Esophagus (tissue), 2 donors: ENCODE measurements at regions not wholly inside any gene's neighbourhood (a gene's known extent, or its start where the extent isn't known, plus 50 kb on each side); places are given as distances from the start of the nearest gene placed in this dataset.

Source experiments
- H3K27ac ChIP-seq, 2 donors: one replicate each; pipeline ENCODE4 v1.5.1; 2013; ENCODE audit warnings: low read depth in 2 of 2, mild to moderate bottlenecking in 2 of 2, inconsistent platforms in 1 of 2, low read length in 1 of 2, moderate library complexity in 1 of 2
- H3K27me3 ChIP-seq, 2 donors: one replicate each; pipeline ENCODE4 v1.6.1; 2013; ENCODE audit warnings: low read length in 2 of 2, control low read depth in 1 of 2, mild to moderate bottlenecking in 1 of 2; ENCODE audit not compliant: insufficient read depth in 2 of 2, control insufficient read depth in 1 of 2
- H3K36me3 ChIP-seq, 2 donors: one replicate each; pipeline ENCODE4 v1.6.1; 2013; ENCODE audit warnings: low read length in 1 of 2; ENCODE audit not compliant: control insufficient read depth in 2 of 2, insufficient read depth in 2 of 2
- H3K4me1 ChIP-seq, 2 donors: one replicate each; pipeline ENCODE4 v1.6.1; 2013; ENCODE audit warnings: low read length in 1 of 2; ENCODE audit not compliant: control insufficient read depth in 2 of 2, insufficient read depth in 2 of 2
- H3K4me3 ChIP-seq, 2 donors: one replicate each; pipeline ENCODE4 v1.5.1; 2013; ENCODE audit warnings: low read length in 2 of 2, mild to moderate bottlenecking in 2 of 2, low read depth in 1 of 2, moderate library complexity in 1 of 2
- H3K9me3 ChIP-seq, 2 donors: one replicate each; pipeline ENCODE4 v1.6.1; 2013; ENCODE audit warnings: mild to moderate bottlenecking in 2 of 2, low read depth in 1 of 2, low read length in 1 of 2, moderate library complexity in 1 of 2; ENCODE audit not compliant: control insufficient read depth in 2 of 2, insufficient read depth in 1 of 2
- WGBS, 2 donors: extraction: QIAGEN DNeasy Blood & Tissue Kit; methylation state at CpG; one replicate each; pipeline ENCODE4 v1.1.7; 2013; 5-methylcytosine and 5-hydroxymethylcytosine counted together
- donor health status: healthy with polysubstance abuse.
- donor health status: Bipolar disorder and iron deficiency.

DNA sequence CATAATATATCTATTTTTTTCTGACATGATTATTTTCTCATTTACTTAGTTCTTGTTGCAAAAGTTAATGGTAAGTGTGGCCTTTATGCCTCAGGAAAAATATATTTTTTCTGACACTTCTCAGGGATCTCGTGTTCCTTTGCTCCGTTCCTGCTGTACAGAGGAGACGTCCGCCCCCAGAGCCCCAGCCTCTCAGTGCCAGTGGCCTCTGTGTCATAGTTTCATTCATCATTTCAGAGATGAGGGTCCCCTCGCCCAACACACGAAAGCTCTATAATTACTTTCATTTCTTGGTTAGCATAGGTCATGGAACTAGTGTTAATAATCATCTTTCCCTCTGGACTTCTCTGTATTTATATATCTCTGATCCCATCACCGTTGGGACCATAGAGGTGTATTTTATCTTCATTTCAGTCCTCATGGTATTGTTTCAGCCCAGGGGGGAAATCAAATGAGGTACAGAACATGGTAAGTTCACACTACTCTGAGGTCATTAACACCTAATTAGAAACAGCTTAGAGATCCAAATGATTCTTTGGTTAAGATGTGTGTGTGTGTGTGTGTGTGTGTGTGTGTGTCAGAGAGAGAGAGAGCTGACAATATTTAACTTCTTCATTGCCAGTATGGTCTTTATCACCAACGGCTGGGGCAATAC, 631.1 kb upstream of the TENM3 start:
- 52 to 57% methylated on average over 8 of the region's 8 CpGs for WGBS, 2 donors
- Histone ChIP-seq H3K36me3 (no peaks in the 10 kb centered on the region), H3K4me3 (no peak overlapping the region), H3K9me3 (no peaks in the 10 kb centered on the region), H3K4me1 (no peaks in the 10 kb centered on the region), H3K27me3 (no peaks in the 10 kb centered on the region), H3K27ac (no peak overlapping the region)

DNA sequence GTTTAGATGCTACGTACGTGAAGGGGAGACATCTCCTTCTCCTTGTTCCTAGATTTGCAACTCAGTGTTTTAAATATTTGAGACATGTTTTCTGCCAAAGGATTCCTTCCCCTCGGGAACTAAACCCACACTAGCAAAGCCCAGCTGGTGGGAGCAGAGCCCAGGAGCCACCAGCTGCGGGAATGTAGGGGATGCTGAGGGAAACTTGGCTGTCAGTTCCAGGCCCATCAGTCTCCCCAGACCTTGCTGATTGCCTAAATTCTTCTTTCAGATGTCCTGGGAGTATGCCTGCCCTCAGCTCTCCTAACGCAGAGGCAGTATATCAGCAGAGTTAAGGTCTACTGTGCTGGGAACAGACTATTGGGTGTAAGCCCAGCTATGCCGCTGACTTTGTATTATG, 630.0 kb upstream of the TENM3 start:
- WGBS, 2 donors: 75 to 76% methylated on average over 6 of the region's 6 CpGs

GRCh38 chr4:181618038-181618618, 625.1 kb upstream of the TENM3 start:
- WGBS, 2 donors: 84 to 86% methylated on average over 6 of the region's 6 CpGs
- Histone ChIP-seq H3K27me3 (no peaks in the 10 kb centered on the region), H3K4me1 (no peaks in the 10 kb centered on the region), H3K27ac (no peak overlapping the region), H3K9me3 (no peaks in the 10 kb centered on the region), H3K4me3 (no peak overlapping the region), H3K36me3 (no peaks in the 10 kb centered on the region)

More for the DNA sequence above, 630.0 kb upstream of the TENM3 start:
- Histone ChIP-seq H3K36me3 (no peaks in the 10 kb centered on the region), H3K27ac (no peak overlapping the region), H3K27me3 (no peaks in the 10 kb centered on the region), H3K4me1 (no peaks in the 10 kb centered on the region), H3K4me3 (no peak overlapping the region), H3K9me3 (no peaks in the 10 kb centered on the region)

DNA sequence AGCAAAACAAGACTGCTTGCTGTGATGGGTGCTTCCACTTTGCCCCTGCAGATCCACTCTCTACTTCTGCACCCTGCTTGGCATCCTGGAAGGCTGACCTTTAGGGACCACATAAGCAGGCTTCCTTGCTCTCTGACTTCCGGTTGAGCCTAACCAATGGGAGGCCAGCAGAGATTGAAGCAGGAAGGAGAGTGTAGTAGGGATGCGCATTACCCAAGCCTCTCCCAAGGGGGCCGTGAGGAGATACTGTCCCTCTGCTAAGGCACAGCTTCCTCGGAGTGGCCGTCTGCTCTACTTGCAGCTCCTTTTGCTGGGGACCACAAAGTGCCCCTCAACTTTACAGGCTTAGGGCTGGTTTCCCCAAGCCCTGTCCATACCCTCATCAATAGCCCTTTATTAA, 624.3 kb upstream of the TENM3 start:
- 80 to 87% methylated on average over 5 of the region's 5 CpGs for WGBS, 2 donors
- H3K9me3 ChIP-seq: no peaks in the 10 kb centered on the region
- H3K27me3 ChIP-seq: no peaks in the 10 kb centered on the region
- H3K36me3 ChIP-seq: no peaks in the 10 kb centered on the region
- no peak overlapping the region for H3K4me3 ChIP-seq
- H3K4me1 ChIP-seq: no peaks in the 10 kb centered on the region
- no peak overlapping the region for H3K27ac ChIP-seq

GRCh38 chr4:181619651-181620050, 623.6 kb upstream of the TENM3 start:
- no peaks in the 10 kb centered on the region for H3K9me3 ChIP-seq
- no peak overlapping the region for H3K4me3 ChIP-seq
- H3K36me3 ChIP-seq: no peaks in the 10 kb centered on the region
- H3K27me3 ChIP-seq: no peaks in the 10 kb centered on the region
- H3K27ac ChIP-seq: no peak overlapping the region
- H3K4me1 ChIP-seq: no peaks in the 10 kb centered on the region
- 83 to 88% methylated on average over 7 of the region's 7 CpGs for WGBS, 2 donors

- H3K4me1 ChIP-seq: no peaks in the 10 kb centered on the region
- no peak overlapping the region for H3K4me3 ChIP-seq
- H3K27me3 ChIP-seq: no peaks in the 10 kb centered on the region
- 80 to 86% methylated on average over 12 of the region's 12 CpGs for WGBS, 2 donors
- no peaks in the 10 kb centered on the region for H3K9me3 ChIP-seq
- no peaks in the 10 kb centered on the region for H3K36me3 ChIP-seq
- H3K27ac ChIP-seq: no peak overlapping the region
Measured at GRCh38 chr4:181637186-181638105, 605.8 kb upstream of the TENM3 start.

DNA sequence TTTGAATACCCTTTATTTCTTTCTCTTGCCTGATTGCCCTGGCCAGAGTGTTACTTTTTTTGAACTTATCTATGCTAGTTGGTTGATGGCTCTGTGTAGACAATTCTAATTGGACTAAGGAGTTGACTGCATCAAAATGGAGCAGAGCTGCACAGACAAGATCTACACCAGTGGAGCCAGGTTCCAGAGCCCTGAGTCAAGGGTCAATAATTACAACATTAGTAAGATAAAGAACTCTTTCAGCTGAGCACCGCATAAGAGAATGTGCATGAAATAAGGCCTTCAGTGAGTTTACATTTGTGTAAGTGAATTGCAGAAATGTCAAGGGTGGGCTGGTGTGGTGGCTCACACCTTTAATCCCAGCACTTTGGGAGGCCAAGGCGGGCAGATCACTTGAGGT, 599.7 kb upstream of the TENM3 start:
- Histone ChIP-seq H3K9me3 (no peaks in the 10 kb centered on the region), H3K4me3 (no peak overlapping the region), H3K36me3 (no peaks in the 10 kb centered on the region), H3K27me3 (no peaks in the 10 kb centered on the region), H3K4me1 (no peaks in the 10 kb centered on the region), H3K27ac (no peak overlapping the region)
- 79 to 86% methylated on average over 2 of the region's 2 CpGs for WGBS, 2 donors

GRCh38 chr4:181645489-181645888, 597.7 kb upstream of the TENM3 start:
- Histone ChIP-seq H3K36me3 (no peaks in the 10 kb centered on the region), H3K27me3 (no peaks in the 10 kb centered on the region), H3K9me3 (no peaks in the 10 kb centered on the region), H3K27ac (no peak overlapping the region), H3K4me3 (no peak overlapping the region), H3K4me1 (no peaks in the 10 kb centered on the region)
- WGBS, 2 donors: 26% methylated on average over 2 of the region's 2 CpGs

DNA sequence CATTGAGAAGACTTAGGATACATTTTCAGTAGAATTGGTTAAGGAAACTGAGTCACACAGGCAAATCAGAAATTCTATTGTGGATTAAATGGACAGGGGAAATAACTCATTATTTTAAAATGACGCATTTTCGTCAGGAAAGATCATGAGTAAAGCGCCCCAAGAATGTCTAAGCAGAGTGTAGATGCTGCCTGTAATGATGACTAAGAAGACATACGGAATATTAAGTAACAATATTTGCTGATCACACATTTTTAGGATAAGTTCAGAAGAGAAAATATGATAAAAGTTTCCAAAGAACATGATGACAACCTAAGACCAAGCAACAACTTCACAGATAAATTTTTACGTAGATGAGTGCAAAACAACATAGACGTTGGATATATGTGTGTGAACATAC, 596.3 kb upstream of the TENM3 start:
- Histone ChIP-seq H3K9me3 (no peaks in the 10 kb centered on the region), H3K4me1 (no peaks in the 10 kb centered on the region), H3K27ac (no peak overlapping the region), H3K36me3 (no peaks in the 10 kb centered on the region), H3K27me3 (no peaks in the 10 kb centered on the region), H3K4me3 (no peak overlapping the region)
- 85 to 86% methylated on average over 6 of the region's 6 CpGs for WGBS, 2 donors
